ENCODE measurements at regions not wholly inside any gene's neighbourhood (a gene's known extent, or its start where the extent isn't known, plus 50 kb on each side); places are given as distances from the start of the nearest gene placed in this dataset.
"Not testable (repeated sequence)": the region's sequence is repeated elsewhere in the genome, so short reads cannot be mapped to it uniquely, and the experiment has no call there.

- not testable (repeated sequence) for DNase-seq
These were observed 51.4 kb upstream of the INPP4B start for GRCh38 chr4:142897518-142897917.

- DNase-seq: no peak
These were observed 54.5 kb upstream of the INPP4B start for GRCh38 chr4:142900622-142901021.

DNA sequence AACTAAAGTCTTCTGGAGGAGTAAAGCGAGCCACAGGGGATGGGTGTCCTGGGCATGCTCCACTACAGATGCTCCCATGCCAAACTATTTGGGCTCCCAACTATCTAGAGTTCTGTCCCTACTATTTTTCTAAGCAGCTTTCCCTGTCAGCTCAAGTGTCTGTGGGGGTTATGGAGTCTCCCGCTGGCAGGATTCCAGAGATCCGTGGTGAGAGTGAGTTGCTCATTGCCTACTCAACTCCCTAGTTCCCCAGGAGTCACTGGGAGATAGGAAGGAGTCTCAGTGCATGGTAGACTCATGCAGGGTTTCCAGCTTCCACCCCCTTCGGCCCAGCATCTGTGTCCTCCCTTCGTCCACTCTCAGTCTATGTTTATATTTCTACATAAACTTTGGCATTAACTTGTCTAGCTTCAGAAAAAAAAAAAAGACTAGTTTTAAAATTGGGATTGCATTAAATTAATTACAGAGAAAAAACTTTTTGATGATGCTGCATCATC is 55.1 kb upstream of the INPP4B start:
- DNase-seq: no peak

GRCh38 chr4:142903617-142904016 is 57.5 kb upstream of the INPP4B start:
- not testable (repeated sequence) for DNase-seq

GRCh38 chr4:142909908-142910307 is 63.8 kb upstream of the INPP4B start:
- DNase-seq: no peak

GRCh38 chr4:142913034-142913433 is 66.9 kb upstream of the INPP4B start:
- no peak for DNase-seq

DNA sequence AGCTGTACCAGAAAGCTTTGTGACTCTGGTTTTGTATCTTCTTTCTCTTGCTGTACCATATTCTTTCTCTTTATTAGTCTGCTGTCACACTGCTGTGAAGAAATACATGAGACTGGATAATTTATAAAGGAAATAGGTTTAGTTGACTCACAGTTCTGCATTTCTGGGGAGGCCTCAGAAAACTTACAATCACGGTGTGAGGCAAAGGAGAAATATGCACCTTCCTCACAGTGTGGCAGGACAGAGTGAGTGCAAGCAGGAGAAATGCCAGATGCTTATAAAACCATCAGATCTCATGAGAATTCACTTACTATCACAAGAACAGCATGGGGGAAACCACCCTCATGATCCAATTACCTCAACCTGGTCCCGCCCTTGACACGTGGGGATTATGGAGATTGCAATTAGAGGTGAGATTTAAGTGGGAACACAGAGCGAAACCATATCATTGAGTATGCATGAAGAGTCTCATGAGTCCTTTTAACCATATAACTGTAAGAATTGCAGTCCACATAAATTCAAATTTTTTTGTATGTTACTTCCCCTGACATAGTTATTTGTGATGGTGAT is 67.4 kb upstream of the INPP4B start:
- DNase-seq: no peak

DNA sequence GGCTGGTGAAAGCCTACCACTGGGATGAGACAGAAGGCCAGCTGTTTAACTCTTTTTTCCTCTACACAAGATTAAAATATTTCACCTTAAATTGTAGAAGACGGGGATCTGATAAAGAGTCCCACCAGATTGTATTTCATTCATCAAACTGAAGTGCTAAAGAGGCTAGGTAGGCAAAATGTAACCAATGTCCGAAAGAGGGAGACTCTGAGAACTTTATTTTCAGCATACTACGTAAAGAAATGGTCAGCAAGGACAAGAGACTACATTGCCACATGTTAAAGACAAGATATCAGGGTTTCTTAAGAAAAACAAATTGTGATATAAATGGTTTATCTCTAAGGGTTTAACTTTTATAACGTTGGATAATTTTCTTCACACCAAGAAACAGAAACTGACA is 71.6 kb upstream of the INPP4B start:
- no peak for DNase-seq

GRCh38 chr4:142922720-142923119 is 76.6 kb upstream of the INPP4B start:
- no peak for DNase-seq

GRCh38 chr4:142923619-142924018 is 77.5 kb upstream of the INPP4B start:
- no peak for DNase-seq

DNA sequence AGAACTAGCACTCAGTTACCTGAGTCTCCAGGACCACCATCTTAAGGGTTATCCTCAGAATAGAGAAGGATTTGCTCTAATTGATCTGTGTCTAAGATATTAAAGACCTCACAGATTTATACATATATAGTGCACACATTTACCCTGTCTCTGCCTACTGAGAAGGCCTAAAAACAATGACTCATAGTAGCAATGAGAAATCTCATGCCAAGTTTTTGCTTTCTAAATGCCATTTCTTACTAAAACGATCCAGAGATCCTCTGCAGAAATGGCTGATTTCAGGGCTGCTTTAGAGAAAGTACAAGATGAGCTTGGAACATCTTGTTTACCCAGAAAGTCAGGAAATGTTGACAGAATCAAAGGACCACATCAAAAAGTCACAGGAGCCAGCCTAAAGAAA is 79.1 kb upstream of the INPP4B start:
- DNase-seq: no peak

DNA sequence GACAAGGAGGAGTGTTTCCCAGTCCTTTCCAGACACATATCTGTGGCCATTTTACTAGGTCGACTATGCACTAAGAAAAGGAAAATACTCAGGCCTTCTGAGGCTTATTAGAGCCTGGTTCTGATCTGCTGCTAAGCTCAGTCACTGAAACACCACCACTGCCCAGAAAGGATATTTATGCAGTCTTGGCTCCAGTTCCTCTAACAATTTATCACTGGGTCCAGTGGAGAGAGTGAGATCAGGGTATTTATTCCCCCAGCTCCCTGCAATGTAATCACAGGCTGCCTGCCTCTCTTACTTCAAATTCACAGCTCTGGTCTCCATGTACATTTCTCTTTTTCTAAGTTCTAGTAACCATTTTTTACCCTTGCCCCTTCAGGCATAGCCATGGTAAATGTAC is 81.6 kb upstream of the INPP4B start:
- no peak for DNase-seq

GRCh38 chr4:142929526-142929925 is 83.4 kb upstream of the INPP4B start:
- no peak for DNase-seq

DNA sequence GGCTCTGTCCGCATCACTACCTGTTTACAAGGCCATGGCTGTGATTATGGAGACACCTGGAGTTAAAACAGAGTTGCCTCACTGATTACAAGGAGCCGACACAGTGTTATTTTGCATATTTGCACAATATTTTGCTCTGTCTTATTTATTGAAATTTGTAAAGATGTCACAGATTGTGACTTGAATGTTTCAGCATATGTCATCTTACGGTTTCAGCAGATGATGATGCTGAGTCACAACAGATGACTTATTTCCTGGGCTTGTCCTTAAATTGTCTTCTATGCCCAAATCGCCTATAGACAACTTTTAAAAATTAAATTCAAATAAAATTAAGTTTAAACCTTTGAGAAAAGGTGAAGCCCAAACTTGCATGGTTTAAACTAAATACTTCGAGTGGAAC is 87.1 kb upstream of the INPP4B start:
- DNase-seq: no peak

GRCh38 chr4:142940425-142941330 is 94.6 kb upstream of the INPP4B start:
- DNase-seq: no peak

- DNase-seq: no peak
These were observed 98.5 kb upstream of the INPP4B start for GRCh38 chr4:142944565-142944964.

- no peak for DNase-seq
These were observed 106.9 kb upstream of the INPP4B start for GRCh38 chr4:142952821-142953580.

GRCh38 chr4:142954415-142954814 is 108.3 kb upstream of the INPP4B start:
- no peak for DNase-seq

- DNase-seq: no peak
These were observed 109.4 kb upstream of the INPP4B start for GRCh38 chr4:142955501-142955900.

DNA sequence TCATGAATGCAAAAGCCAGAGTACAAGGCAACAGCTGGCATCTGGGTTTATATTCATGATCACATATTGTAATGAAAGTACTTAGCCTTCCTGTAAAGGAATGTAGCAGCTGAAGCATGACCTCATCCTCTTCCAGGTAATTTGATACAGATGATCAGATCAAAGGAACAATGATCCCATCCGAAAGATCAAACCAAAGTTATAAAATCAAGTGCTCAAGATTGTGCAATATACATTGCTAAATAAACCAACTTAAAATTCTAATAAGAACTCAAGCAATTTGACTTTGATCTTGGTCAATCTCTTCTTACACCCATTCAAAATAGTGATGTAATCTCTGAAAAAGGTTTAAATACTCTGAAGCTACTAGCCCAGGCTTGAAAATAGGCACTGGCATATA is 113.1 kb upstream of the INPP4B start:
- no peak for DNase-seq

GRCh38 chr4:142960126-142960525 is 114.0 kb upstream of the INPP4B start:
- no peak for DNase-seq

DNA sequence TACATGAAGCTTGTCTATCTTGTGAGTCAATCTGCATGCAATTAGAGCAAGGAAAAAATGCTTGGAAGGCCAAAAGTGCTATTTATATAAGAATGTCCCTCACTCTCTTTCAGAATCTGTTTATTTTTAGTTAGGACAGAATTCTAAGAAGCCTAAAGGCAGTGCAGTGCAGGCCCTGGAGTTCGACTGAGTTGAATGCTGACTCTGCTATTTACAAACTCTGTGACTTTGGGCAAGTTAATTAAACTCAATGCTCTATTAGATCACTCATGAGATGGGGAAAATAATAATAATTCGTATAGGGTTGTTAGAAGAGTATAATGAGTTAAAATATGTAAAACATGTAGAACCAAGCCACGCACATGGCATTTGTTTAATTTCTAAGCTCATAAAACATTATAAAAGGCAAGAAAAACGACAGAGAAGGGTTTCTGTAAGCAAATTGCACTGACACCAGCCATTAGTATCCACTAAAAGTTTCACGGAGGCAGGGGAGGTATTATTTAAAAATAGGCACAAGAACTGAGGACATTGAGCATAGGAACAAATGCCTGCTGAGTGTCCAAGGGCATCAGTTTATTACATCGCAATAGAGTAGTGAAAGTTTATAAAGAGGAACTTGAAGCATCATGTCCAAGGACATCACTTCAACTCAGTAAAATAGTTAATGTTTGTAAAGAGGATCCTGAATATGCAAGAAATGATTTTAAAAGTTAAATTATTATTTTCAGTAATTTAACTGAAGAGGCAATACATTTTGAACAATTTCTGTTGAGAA is 115.0 kb upstream of the INPP4B start:
- no peak for DNase-seq

- no peak for DNase-seq
These were observed 115.8 kb upstream of the INPP4B start for GRCh38 chr4:142961866-142962265.
